ENCODE measurements at regions not wholly inside any gene's neighbourhood (a gene's known extent, or its start where the extent isn't known, plus 50 kb on each side); places are given as distances from the start of the nearest gene placed in this dataset.

DNA sequence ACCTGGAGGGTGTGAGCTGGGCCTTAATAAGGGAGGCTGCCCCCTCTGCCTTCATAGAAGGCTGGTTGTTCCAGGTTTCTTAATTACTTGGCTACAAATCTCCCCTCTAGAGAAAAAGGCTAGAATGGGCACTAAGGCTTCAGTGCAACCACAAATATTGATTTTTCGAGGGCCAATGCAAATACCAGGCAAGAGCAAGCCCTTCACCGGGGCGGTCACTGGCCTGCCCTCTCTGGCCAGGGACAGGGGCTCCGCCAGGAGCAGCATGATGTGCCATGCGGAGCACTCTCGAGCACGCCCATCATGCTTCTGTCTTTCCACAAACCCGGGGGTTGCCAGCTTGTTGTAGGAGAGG, 127.8 kb upstream of the SPACA7 start:
- TF ChIP-seq POLR2A (IDR thresholded peaks at IDR 0.05; ENCODE audit: extremely low read depth, insufficient read length) = no peak
- TF ChIP-seq, protein P1, sequence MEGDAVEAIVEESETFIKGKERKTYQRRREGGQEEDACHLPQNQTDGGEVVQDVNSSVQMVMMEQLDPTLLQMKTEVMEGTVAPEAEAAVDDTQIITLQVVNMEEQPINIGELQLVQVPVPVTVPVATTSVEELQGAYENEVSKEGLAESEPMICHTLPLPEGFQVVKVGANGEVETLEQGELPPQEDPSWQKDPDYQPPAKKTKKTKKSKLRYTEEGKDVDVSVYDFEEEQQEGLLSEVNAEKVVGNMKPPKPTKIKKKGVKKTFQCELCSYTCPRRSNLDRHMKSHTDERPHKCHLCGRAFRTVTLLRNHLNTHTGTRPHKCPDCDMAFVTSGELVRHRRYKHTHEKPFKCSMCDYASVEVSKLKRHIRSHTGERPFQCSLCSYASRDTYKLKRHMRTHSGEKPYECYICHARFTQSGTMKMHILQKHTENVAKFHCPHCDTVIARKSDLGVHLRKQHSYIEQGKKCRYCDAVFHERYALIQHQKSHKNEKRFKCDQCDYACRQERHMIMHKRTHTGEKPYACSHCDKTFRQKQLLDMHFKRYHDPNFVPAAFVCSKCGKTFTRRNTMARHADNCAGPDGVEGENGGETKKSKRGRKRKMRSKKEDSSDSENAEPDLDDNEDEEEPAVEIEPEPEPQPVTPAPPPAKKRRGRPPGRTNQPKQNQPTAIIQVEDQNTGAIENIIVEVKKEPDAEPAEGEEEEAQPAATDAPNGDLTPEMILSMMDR (IDR thresholded peaks at IDR 0.05; ENCODE audit: low read depth, low read length) = no peak
- TF ChIP-seq, protein P2, sequence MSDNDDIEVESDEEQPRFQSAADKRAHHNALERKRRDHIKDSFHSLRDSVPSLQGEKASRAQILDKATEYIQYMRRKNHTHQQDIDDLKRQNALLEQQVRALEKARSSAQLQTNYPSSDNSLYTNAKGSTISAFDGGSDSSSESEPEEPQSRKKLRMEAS (IDR thresholded peaks at IDR 0.05; ENCODE audit: low read depth, low read length) = no peak
